HCT116 (cell line): ENCODE measurements at regions not wholly inside any gene's neighbourhood (a gene's known extent, or its start where the extent isn't known, plus 50 kb on each side); places are given as distances from the start of the nearest gene placed in this dataset.
"Not testable (repeated sequence)": the region's sequence is repeated elsewhere in the genome, so short reads cannot be mapped to it uniquely, and the experiment has no call there.

Experiments used
- CTCF ChIP-seq, 3 experiments: fragments of 200-600 bp in 1 of 3; sonication (generic) in 1 of 3; IDR thresholded peaks in 2 of 3; conservative IDR thresholded peaks in 1 of 3; 2 replicates each; pipeline ENCODE4 v1.5.1; 2012 to 2017; ENCODE audit warnings: low read depth in 2 of 3, low read length in 2 of 3, antibody characterized with exemption in 1 of 3, borderline replicate concordance in 1 of 3, control low read depth in 1 of 3, mild to moderate bottlenecking in 1 of 3, mixed read lengths in 1 of 3, mixed run types in 1 of 3, moderate library complexity in 1 of 3; ENCODE audit not compliant: insufficient read depth in 1 of 3
- POLR2A ChIP-seq: IDR thresholded peaks from 2 replicates; pipeline ENCODE4 v1.7.0; 2011; ENCODE audit warnings: borderline replicate concordance; ENCODE audit not compliant: insufficient read depth, insufficient read length; ENCODE audit errors: extremely low read depth
- POLR2AphosphoS5 ChIP-seq: IDR thresholded peaks from 2 replicates; pipeline ENCODE4 v1.6.1; 2011; ENCODE audit warnings: mild to moderate bottlenecking, low read depth, low read length, moderate library complexity
- ZBTB33 ChIP-seq: IDR thresholded peaks from 2 replicates; pipeline ENCODE4 v1.6.1; 2011; ENCODE audit warnings: mild to moderate bottlenecking, low read length, moderate library complexity; ENCODE audit not compliant: insufficient replicate concordance; ENCODE audit errors: extremely low read depth

GRCh38 chr6:84879385-84879784, 115.0 kb upstream of the TBX18 start:
- not testable (repeated sequence) for TF ChIP-seq CTCF (IDR thresholded peaks at IDR 0.05 in 2 of 3, conservative IDR thresholded peaks at IDR 0.05 in 1 of 3; ENCODE audit: borderline replicate concordance in 1 of 3, insufficient read depth in 1 of 3, low read depth in 2 of 3, low read length in 2 of 3); POLR2AphosphoS5; ZBTB33; POLR2A
